Glomerular endothelial cell (primary cell): ENCODE measurements at regions not wholly inside any gene's neighbourhood (a gene's known extent, or its start where the extent isn't known, plus 50 kb on each side); places are given as distances from the start of the nearest gene placed in this dataset.

ENCODE experiments used
- DNase-seq: peaks from one replicate; pipeline ENCODE4 v3.0.0-alpha.2; 2011; ENCODE audit warnings: low read depth, low spot score; ENCODE audit errors: extremely low read depth

- no peak for DNase-seq
These were observed 1481.5 kb downstream of the EFNA5 start for GRCh38 chr5:106189121-106189809.

GRCh38 chr5:106185661-106186081, 1485.1 kb downstream of the EFNA5 start:
- no peak for DNase-seq

GRCh38 chr5:106174903-106175302, 1495.8 kb downstream of the EFNA5 start:
- DNase-seq, result no peak

- DNase-seq, result no peak
These were observed 1497.8 kb downstream of the EFNA5 start for GRCh38 chr5:106172681-106173532.

GRCh38 chr5:106171708-106172107, 1499.0 kb downstream of the EFNA5 start:
- DNase-seq, result no peak

GRCh38 chr5:106171132-106171531, 1499.6 kb downstream of the EFNA5 start:
- DNase-seq, result peak; percentile 68

- DNase-seq, result no peak
These were observed 1503.0 kb downstream of the EFNA5 start for GRCh38 chr5:106167766-106168165.

GRCh38 chr5:106163233-106163632, 1507.5 kb downstream of the EFNA5 start:
- no peak for DNase-seq

- DNase-seq, result no peak
These were observed 1511.1 kb downstream of the EFNA5 start for GRCh38 chr5:106159616-106160015.

- DNase-seq, result no peak
These were observed 1516.4 kb downstream of the EFNA5 start for GRCh38 chr5:106154280-106154716.

GRCh38 chr5:106152569-106152968, 1518.2 kb downstream of the EFNA5 start:
- no peak for DNase-seq

GRCh38 chr5:106142116-106142515, 1528.6 kb downstream of the EFNA5 start:
- DNase-seq, result no peak

- DNase-seq, result no peak
These were observed 1530.6 kb downstream of the EFNA5 start for GRCh38 chr5:106140101-106140500.

- DNase-seq, result no peak
These were observed 1534.7 kb downstream of the EFNA5 start for GRCh38 chr5:106136061-106136460.

- no peak for DNase-seq
These were observed 1535.3 kb downstream of the EFNA5 start for GRCh38 chr5:106135473-106135872.

- no peak for DNase-seq
These were observed 1536.2 kb downstream of the EFNA5 start for GRCh38 chr5:106134549-106134948.

GRCh38 chr5:106127985-106128384, 1542.8 kb downstream of the EFNA5 start:
- DNase-seq, result no peak

GRCh38 chr5:106127341-106127781, 1543.4 kb downstream of the EFNA5 start:
- no peak for DNase-seq

GRCh38 chr5:106121972-106122605, 1548.6 kb downstream of the EFNA5 start:
- DNase-seq, result no peak

GRCh38 chr5:106116682-106117081, 1554.1 kb downstream of the EFNA5 start:
- DNase-seq, result no peak

- no peak for DNase-seq
These were observed 1556.8 kb downstream of the EFNA5 start for GRCh38 chr5:106113922-106114321.
